D341Med (cell line): ENCODE measurements at regions not wholly inside any gene's neighbourhood (a gene's known extent, or its start where the extent isn't known, plus 50 kb on each side); places are given as distances from the start of the nearest gene placed in this dataset.
"Not testable (repeated sequence)": the region's sequence is repeated elsewhere in the genome, so short reads cannot be mapped to it uniquely, and the experiment has no call there.

Experiments
- DNase-seq: peaks from one replicate; pipeline ENCODE4 v3.0.0; 2012; ENCODE audit warnings: low spot score

DNA sequence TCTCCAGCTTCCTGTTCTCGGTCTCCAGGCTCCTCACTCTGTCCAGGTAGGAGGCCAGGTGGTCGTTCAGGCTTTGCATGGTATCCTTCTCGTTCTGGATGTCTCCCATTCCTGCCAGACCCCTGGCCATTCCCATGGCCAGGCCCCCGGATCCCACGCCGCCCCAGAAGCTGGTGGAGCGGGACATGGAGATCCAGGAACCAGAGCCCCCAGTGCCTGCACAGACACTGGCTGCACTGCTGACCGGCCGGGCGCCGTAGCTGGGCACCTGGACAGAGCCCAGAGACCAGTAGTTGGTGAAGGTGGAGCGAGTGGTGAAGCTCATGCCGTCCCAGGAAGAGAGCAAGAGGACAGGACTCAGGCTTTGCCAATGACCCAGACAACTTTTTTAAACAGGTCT is 129.1 kb upstream of the WDR75 start:
- no peak for DNase-seq

DNA sequence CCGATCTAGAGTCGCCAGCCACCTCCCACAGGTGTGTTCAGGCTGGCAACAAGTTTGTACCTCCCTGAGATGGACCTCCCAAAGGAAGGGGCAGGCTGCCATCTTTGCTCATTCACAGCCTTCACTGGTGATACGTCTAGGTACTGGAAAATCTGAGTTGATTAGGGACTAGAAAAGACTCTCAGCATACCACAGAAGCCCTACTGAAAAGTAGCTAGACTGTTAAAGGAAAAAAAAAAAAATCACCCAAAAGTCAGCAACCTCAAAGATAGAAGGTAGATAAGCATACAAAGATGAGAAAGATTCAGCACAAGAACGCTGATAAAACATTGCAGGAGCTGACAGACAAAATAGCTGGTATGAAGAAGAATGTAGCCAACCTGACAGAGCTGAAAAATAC is 128.6 kb upstream of the WDR75 start:
- DNase-seq = no peak

DNA sequence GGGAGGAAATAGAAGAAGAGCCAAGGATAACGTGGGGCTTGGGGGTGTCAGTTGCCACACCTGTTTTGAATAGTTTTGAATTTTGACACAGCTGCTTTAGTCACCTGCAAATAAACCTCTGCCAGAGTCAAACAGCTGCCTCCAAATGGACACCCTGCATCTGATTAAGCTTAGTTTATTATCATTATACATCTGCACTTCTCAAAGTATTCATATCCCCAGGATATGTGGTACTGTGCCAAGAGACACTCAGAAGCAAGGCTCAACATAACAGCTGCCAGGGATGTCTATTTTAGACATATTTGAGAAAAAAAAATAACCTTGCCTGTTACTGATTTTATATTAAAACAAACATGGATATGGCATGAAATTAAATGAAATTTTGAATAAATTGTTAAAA is 122.5 kb upstream of the WDR75 start:
- no peak for DNase-seq

DNA sequence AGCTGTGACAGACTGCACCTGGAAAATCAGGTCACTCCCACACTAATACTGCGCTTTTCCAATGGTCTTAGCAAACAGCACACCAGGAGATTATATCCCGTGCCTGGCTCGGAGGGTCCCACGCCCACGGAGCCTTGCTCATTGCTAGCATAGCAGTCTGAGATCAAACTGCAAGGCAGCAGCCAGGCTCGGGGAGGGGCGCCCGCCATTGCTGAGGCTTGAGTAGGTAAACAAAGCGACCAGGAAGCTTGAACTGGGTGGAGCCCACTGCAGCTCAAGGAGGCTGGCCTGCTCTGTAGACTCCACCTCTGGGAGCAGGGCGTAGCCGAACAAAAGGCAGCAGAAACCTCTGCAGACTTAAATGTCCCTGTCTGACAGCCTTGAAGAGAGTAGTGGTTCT is 121.8 kb upstream of the WDR75 start:
- not testable (repeated sequence) for DNase-seq

DNA sequence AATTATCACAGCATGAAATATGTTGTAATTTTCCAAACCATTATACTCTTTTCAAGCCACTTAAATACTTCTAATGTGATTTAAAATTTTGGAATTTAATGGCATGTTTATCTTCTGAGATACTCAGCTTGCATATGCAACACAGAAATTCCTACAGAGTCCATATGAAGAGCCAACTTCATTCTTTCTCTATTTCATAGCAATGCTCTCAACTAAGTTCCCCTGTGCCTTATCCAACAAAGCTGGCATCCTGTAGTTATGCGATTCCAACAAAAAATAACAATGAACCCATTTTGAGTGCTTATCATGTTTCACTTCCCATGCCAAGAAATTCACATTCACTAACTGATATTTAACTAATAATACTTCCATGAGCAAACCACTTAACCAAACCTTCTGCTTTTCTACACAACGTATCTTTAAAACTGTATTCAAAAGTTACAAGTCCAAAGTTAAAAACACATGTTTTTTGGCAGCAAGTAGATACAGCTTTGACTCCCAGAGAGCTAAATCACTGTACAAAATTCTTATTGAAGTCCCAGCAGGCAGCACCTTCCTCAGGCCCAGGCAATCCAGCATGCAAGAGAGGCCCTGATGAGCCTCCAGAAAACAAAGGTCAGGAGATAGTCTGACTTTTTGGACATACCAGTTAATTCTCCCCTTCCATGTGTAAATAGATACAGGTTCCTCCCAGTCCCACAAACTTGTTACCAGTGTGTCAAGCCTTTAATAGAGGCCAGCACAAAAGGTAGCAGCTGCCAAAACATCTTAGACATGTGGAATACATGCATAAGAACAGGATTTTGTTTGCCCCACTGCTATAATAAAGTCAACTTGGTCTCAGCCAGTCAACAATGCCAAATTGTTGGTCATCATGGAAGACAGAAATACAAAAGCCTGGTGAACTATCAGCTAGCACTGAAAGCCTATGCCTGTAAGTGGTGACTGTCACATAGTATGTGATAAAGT is 113.1 kb upstream of the WDR75 start:
- DNase-seq = no peak

DNA sequence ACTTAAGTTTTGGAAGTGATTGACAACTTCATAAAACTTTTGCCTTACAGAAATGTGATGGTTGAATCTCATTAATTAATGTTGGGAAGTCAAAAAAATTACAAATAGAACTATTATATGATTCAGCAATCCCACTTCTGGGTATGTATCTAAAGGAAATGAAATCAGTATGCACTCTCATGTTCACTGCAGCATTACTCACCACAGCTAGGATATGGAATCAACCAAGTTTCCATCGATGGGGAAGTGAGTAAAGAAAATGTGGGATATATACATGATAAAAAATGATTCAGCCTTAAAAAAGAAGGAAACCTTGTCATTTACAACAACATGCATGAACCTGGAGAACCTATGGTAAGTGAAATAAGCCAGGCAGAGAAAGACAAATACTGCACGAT is 112.4 kb upstream of the WDR75 start:
- no peak for DNase-seq

DNA sequence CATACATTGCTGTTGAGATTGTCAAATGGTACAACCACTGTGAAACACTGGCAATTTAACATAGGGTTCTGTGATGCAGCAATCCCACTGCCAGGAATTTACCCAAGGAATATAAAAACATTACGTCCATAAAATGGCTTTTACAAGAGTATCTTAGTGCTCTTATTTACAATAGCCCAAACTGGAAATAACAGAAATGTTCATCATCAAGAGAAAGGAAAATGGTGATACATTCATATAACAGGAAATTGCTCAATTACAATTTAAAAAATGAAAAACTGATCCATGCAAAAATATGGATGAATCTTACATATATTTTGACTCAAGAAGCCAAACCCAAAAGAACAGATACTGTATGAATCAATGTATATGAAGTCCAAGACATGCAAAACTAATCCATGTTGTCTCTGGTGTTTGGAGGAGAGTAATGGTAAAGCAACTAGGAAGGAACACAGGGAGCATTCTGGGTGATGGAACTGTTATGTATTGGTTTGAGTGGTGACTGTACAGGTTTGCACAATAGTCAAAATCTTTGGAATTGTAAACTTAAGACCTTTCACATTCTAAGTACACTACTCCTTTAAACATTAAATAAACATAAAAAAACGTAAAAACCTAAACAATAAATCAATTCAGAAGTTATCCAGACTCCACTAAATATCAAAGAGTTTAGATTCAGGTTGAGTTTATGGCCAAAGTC is 104.8 kb upstream of the WDR75 start:
- DNase-seq = no peak

DNA sequence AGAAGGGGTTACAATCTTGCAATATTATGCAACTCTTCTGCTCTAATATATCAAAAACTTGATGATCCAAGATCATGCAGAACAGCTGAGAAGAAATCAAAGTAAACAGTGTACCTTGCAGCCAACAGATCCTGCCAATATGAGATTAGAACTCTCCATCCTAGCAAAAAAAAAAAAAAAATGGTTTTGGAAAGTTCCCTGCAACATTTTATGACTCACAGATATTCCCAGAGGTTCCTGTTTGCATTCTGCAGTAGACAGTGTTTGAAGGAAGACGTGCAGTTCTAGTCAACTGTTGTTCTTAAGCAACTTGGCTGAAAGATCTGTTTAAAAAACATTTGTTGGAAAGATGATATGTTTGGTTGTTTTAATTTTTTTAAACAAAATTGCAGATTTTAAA is 103.6 kb upstream of the WDR75 start:
- no peak for DNase-seq

DNA sequence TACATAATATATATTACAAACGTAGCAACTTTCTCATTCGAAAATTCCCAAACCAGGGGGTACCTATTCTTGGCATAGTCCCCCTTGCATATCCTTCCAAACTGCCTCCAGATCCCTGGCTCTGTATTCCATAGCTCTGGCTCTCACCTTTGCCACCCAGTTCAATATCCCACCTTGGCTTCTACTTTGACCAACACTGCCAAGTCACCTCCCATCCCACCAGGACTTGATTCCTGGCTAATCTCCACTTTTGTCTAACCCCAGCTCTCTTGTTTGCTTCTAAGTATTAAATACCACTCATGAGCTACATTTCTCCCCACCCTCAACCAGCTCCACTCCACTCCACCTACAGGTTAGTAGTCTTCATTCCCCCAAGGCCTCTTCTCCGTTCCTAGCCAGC is 103.2 kb upstream of the WDR75 start:
- DNase-seq = no peak

DNA sequence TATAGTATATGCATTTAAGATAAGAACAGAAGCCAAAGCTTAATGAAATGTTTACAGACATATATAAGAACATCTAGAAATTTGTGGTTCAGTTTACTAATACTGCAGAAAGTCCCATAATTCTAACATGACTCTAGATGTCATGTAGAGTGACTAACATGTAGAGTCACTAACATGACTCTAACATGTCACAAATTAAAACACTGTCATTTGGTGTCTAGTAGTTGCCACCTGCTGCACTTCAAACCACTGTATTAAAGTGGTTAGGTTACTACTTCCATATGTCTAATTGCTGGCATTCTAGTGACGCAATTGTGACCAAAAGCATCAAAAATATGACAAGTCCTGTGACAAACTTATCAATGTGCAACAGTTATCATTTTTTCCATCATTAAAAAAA is 100.2 kb upstream of the WDR75 start:
- no peak for DNase-seq

DNA sequence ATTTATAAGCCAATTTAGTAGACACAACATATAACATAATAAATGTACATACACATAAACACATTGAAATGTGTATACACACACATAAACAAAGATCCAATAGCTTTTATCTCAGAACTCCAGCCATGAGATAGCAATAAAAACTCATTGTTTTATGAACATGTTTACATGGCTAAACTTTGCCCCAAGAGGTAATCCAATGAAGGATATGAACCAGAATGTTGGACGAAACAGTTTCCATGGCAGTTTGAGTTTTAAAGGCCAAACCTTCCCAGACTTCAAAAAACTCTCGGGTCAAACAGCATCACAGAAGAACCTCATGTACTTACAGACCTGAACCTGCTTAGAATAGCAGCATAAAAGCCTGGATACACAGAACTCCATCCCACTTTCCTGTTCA is 97.2 kb upstream of the WDR75 start:
- DNase-seq = no peak

DNA sequence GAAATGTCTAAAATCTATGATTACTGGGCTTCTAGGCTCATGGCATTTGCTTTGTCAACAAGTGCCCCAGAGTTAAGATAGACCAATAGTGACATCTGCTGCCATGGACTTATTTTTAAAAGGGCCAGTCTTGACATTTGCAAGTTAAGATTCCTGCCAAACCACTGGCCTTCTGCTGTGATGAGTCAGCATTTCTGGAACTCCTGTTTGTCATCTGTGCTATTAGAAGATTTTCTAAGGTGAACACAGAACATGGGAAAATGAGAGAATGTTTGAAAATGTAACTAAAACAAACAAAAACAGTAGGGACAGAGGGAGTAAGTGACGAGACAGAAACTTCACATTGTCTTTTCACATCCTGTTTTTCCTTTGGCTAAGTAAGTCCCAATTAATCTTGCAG is 93.7 kb upstream of the WDR75 start:
- DNase-seq = no peak

DNA sequence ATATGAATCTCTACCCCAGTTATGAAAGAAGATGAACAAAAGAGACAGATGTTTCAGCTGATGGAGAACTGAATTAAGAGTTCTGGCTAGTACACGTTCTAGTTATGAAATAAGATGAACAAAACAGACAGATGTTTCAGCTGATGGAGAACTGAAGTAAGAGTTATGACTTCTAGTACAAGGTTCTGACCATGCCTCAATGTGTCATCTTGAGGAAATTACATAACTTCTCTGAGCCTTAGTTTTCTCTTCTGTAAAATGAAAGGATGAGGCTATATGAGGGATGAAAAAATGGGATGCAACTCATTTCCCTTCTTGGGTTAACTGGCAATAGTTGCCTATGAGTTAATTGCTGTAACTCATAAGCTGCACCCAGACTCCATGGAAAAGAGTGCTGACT is 92.9 kb upstream of the WDR75 start:
- DNase-seq = no peak

DNA sequence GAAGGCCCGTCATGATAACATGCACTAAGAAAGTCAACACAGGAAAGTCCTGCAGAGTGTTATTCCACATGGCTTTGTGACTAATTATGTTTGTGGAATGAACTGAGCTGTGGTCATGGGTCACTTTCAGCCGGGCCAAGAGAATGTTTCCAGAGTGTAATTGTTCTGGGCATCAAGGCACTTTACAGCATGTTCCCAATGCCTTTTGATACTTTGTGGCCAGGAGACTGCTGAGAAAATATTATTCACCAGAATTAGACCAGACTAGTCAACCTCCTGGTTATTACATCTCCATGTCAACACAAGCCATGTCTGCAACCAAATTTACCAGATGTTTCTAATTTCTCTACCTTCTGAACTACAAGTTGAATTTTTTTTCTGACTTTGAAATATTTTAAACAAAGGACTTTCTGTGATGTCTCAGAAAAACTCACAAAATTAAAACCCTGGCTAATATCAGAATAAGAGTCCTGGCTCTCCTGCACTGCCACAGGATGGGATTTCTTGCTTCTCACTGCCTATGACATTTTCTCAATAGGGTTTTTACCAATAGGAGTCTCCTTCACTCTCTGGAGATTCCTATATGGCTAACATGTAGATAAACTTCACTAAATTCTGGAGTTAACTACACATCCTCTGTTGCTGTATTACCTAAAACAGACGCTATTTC is 90.6 kb upstream of the WDR75 start:
- no peak for DNase-seq

DNA sequence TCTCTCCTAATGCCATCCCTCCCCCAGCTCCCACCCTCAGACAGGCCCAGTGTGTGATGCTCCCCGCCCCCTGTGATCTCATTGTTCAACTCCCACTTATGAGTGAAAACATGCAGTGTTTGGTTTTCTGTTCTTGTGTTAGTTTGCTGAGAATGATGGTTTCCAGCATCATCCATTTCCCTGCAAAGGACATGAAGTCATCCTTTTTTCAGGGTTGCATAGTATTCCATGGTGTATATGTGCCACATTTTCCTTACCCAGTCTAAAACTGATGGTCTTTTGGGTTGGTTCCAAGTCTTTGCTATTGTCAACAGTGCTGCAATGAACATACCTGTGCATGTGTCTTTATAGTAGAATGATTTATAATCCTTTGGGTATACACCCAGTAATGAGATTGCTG is 89.3 kb upstream of the WDR75 start:
- not testable (repeated sequence) for DNase-seq

DNA sequence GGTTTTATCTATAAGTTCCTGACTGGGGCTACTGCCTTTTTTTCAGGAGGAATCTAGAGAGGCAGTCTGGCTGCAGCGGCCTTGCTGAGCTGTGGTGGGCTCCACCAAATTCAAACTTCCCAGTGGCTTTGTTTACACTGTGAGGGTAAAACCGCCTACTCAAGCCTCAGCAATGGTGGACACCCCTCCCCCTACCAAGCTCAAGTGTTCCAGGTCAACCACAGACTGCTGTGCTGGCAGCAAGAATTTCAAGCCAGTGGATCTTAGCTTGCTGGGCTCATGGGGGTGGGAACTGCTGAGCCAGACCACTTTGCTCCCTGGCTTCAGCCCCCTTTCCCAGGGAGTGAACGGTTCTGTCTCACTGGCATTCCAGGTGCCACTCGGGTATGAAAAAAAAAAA is 83.9 kb upstream of the WDR75 start:
- DNase-seq = not testable (repeated sequence)

DNA sequence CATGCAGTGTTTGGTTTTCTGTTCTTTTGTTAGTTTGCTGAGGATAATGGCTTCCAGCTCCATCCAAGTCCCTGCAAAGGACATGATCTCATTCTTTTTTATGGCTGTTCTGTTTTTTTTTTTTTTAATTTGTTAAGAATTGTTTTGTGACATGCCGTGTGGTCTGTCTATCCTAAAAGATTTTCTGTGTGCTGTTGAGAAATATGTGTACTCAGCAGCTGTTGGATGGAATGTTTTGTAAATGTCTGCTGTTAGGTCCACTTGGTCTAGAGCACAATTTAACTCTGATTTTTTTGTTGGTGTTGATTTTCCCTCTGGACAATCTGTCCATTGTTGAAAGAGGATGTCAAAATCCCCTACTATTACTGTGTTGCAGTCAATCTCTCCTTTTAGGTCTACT is 80.4 kb upstream of the WDR75 start:
- DNase-seq = no peak

DNA sequence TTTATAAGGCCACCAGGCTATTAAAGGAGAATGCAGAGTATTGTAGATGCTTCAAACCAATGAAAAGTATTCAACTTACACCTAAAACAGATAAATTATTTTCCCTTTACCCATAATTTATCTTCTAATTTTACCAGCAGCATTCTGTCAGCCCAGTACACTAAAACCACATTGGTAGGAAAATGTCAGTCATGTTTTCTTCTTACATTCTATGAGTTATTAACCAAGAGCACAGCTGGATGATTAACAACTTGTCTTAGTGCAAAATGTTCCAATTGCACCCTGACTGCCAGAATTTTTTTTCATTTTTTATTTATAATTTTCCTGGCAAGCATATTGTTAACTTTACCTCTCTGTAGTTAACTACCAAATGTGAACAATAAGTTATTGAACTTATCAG is 79.0 kb upstream of the WDR75 start:
- DNase-seq = no peak

DNA sequence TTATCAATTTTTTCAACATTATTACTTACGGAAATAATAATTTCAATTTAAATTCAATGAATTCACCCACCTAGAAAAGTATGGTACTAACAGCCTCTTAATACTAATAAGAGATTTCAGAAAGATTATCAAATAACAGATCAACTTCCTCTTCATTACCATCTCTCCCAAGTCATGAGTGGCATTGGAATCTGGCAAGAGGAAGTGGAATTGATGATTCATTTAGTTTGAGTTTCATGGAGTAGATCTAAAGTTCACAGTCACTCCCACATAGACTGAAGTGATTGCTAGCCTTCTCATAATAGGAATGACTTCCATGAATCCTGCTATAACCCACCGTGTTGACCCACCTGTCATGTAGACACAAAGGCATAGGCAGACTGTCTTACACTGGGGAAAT is 77.7 kb upstream of the WDR75 start:
- no peak for DNase-seq

DNA sequence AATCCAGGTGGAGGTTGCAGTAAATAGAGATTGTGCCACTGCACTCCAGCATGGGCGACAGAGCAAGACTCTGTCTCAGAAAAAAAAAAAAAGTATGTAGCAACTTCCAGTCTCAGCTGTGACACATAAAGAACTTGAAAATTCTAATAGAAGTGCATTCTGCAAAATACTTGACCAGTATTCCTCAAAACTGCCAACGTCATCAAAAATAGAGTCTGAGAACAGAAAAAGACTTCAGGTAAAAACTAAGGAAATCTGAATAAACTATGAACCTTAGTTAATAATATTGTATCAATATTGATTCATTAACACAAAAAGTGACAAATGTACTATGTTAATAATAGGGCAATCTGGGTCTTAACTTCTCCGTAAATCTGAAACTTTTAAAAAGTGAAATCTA is 76.7 kb upstream of the WDR75 start:
- no peak for DNase-seq

DNA sequence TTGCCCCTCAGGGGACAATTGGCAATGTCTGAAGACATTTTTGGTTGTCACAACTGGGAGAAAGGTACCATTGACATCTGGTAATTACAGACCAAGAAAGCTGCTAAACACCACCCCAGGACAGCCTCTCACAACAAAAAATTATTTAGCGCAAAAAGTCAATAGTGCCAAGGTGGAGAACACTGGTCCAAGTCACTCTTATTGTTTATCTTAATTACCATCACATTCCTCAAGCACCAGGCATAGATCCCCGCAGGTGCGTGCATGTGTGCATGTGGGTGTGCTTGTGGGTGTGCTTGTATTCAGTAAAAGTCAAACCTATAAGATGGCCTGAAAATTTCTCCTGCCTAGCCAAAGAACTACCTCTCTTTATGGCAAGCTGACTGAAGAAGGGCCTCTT is 74.9 kb upstream of the WDR75 start:
- no peak for DNase-seq

DNA sequence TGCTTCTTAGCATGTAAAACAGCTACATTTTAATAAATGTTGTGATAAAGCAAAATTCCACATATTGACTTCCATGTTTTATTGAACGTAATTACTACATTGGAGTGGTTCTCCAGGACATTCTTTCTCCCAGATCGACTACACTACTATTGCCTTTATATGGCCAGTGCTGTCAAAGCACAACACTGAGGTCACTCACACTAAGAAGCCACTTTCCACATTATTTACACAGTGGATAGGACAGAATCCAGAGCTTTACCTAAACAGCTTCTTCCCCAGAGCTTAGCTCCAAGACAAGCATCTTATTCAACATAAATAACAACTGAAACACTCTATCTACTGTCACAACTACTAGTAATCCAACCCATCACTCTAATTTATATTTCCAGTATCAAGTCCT is 73.9 kb upstream of the WDR75 start:
- no peak for DNase-seq

DNA sequence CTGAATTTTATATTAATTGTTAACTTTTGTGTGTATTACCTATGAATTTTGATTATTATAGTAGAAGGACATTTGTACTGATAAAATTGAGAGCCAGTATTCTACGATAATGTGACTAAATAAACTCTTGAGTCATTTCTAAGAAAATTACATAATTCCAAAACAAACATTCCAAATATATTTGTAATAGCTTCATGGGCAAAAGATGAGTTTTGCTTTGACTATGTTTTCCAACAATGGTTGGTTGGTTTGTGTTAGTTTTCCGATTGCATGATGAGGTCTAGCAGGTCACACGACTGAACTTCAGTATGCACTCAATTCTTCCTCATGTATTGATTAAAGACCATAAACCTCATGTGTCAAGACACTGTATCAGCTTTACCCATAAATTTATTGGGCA is 71.7 kb upstream of the WDR75 start:
- DNase-seq = no peak
